Fibroblast of skin of abdomen (primary cell): ENCODE measurements at regions not wholly inside any gene's neighbourhood (a gene's known extent, or its start where the extent isn't known, plus 50 kb on each side); places are given as distances from the start of the nearest gene placed in this dataset.

Source experiments
- DNase-seq: peaks from one replicate; pipeline ENCODE4 v3.0.0-alpha.2; 2013

GRCh38 chr3:126266291-126266840 lies 86.0 kb upstream of the ALDH1L1 start:
- no peak for DNase-seq

- DNase-seq, result no peak
Observed at GRCh38 chr3:126264952-126265351, 84.6 kb upstream of the ALDH1L1 start.

- no peak for DNase-seq
Observed at GRCh38 chr3:126264381-126264780, 84.0 kb upstream of the ALDH1L1 start.

GRCh38 chr3:126263971-126264370 lies 83.6 kb upstream of the ALDH1L1 start:
- no peak for DNase-seq

- DNase-seq, result no peak
Observed at GRCh38 chr3:126263539-126263938, 83.2 kb upstream of the ALDH1L1 start.

- DNase-seq, result no peak
Observed at GRCh38 chr3:126262227-126262626, 81.8 kb upstream of the ALDH1L1 start.

GRCh38 chr3:126261037-126261436 lies 80.7 kb upstream of the ALDH1L1 start:
- peak; percentile 87 for DNase-seq

GRCh38 chr3:126259411-126260391 lies 79.3 kb upstream of the ALDH1L1 start:
- DNase-seq, result no peak

GRCh38 chr3:126258670-126259069 lies 78.3 kb upstream of the ALDH1L1 start:
- DNase-seq, result no peak

GRCh38 chr3:126257984-126258383 lies 77.6 kb upstream of the ALDH1L1 start:
- DNase-seq, result no peak

- DNase-seq, result no peak
Observed at GRCh38 chr3:126257174-126257573, 76.8 kb upstream of the ALDH1L1 start.

GRCh38 chr3:126256251-126256650 lies 75.9 kb upstream of the ALDH1L1 start:
- no peak for DNase-seq

- DNase-seq, result no peak
Observed at GRCh38 chr3:126253072-126253471, 72.7 kb upstream of the ALDH1L1 start.

GRCh38 chr3:126252373-126252772 lies 72.0 kb upstream of the ALDH1L1 start:
- DNase-seq, result no peak

GRCh38 chr3:126245811-126246727 lies 65.7 kb upstream of the ALDH1L1 start:
- peak; percentile 42 for DNase-seq
